ENCODE measurements at regions not wholly inside any gene's neighbourhood (a gene's known extent, or its start where the extent isn't known, plus 50 kb on each side); places are given as distances from the start of the nearest gene placed in this dataset.

- no peak for TF ChIP-seq PPARA (CRISPR knock-in tag; IDR thresholded peaks at IDR 0.05; ENCODE audit: borderline replicate concordance)
- TF ChIP-seq ZFP3 (CRISPR knock-in tag; IDR thresholded peaks at IDR 0.05): no peak
- TF ChIP-seq ZNF70 (CRISPR knock-in tag; IDR thresholded peaks at IDR 0.05): no peak
- TF ChIP-seq CSRNP3 (CRISPR knock-in tag; IDR thresholded peaks at IDR 0.05): no peak
- TF ChIP-seq ESRRG (CRISPR knock-in tag; IDR thresholded peaks at IDR 0.05): no peak
- no peak for TF ChIP-seq POU6F1 (CRISPR knock-in tag; IDR thresholded peaks at IDR 0.05; ENCODE audit: borderline replicate concordance, low read depth)
- no peak for TF ChIP-seq TCF4 (CRISPR knock-in tag; IDR thresholded peaks at IDR 0.05; ENCODE audit: borderline replicate concordance)
- no peak for TF ChIP-seq CREB5 (CRISPR knock-in tag; IDR thresholded peaks at IDR 0.05; ENCODE audit: low read depth)
- TF ChIP-seq PATZ1 (CRISPR knock-in tag; IDR thresholded peaks at IDR 0.05; ENCODE audit: borderline replicate concordance): no peak
These were observed 52.0 kb upstream of the KCNA3 start for GRCh38 chr1:110726755-110727154.

Data from SK-N-SH treated with all-trans-retinoic acid at 6 μM for 48 hours (cell line).